IMR-90 (cell line): ENCODE measurements at regions not wholly inside any gene's neighbourhood (a gene's known extent, or its start where the extent isn't known, plus 50 kb on each side); places are given as distances from the start of the nearest gene placed in this dataset.

ENCODE experiments used
- ATAC-seq: fragments of 200-7000 bp; cut with Tn5 transposase; 2 replicates; pipeline ENCODE4 v1.9.1; 2020; ENCODE audit warnings: low read depth, mild to moderate bottlenecking, moderate library complexity
- BruUV-seq: library from RNA; stranded (reverse); fragments of 400-500 nt; replicated peaks from 2 replicates; lab custom pipeline; 2021; lab: Mats Ljungman, UMichigan
- CTCF ChIA-PET: fragments of 300-600 bp; formaldehyde crosslinking; extraction: SDS; loops from one replicate; lab custom pipeline; 2021; ENCODE audit warnings: antibody characterized with exemption; lab: Yijun Ruan, JAX
- POLR2A ChIA-PET: fragments of 300-600 bp; sonication (Branson Sonifier 250); formaldehyde crosslinking; loops from one replicate; lab custom pipeline; 2022; ENCODE audit warnings: antibody characterized with exemption; ENCODE audit not compliant: unreplicated experiment; lab: Charles Lee
- DNase-seq: peaks from one replicate; pipeline ENCODE4 v3.0.0; 2013
- H2AFZ ChIP-seq: replicated peaks from 2 replicates; pipeline ENCODE3; 2013; ENCODE audit warnings: low read length, mild to moderate bottlenecking; ENCODE audit not compliant: poor library complexity
- H2AK5ac ChIP-seq: 2 replicates; pipeline ENCODE4 v1.6.1; 2013; ENCODE audit warnings: low read depth, low read length, inconsistent platforms
- H2AK9ac ChIP-seq: replicated peaks from 2 replicates; pipeline ENCODE3; 2013; ENCODE audit warnings: mild to moderate bottlenecking, low read depth, low read length, moderate library complexity; ENCODE audit not compliant: poor library complexity
- H2BK120ac ChIP-seq: 2 replicates; pipeline ENCODE4 v1.6.1; 2013; ENCODE audit warnings: low read depth, low read length, inconsistent platforms
- H2BK15ac ChIP-seq: 3 replicates; pipeline ENCODE4 v1.6.1; 2013; ENCODE audit warnings: low read depth, low read length, inconsistent platforms
- H2BK20ac ChIP-seq: 2 replicates; pipeline ENCODE4 v1.6.1; 2013; ENCODE audit warnings: low read depth, mild to moderate bottlenecking, inconsistent platforms, low read length, moderate library complexity
- H2BK5ac ChIP-seq: 2 replicates; pipeline ENCODE4 v1.6.1; 2013; ENCODE audit warnings: mild to moderate bottlenecking, low read depth, low read length, inconsistent platforms; ENCODE audit not compliant: poor library complexity, severe bottlenecking
- H3K14ac ChIP-seq: replicated peaks from 2 replicates; pipeline ENCODE4 v1.6.1; 2013; ENCODE audit warnings: low read depth, low read length, inconsistent platforms
- H3K18ac ChIP-seq: 2 replicates; pipeline ENCODE4 v1.6.1; 2013; ENCODE audit warnings: low read depth, low read length, control low read depth
- H3K23ac ChIP-seq: 2 replicates; pipeline ENCODE4 v1.6.1; 2013; ENCODE audit warnings: low read depth, low read length, inconsistent platforms
- H3K27ac ChIP-seq: 2 replicates; pipeline ENCODE4 v1.5.1; 2013; ENCODE audit warnings: mild to moderate bottlenecking, control low read depth, low read length; ENCODE audit not compliant: insufficient read depth
- H3K27me3 ChIP-seq: 2 replicates; pipeline ENCODE4 v1.6.1; 2013; ENCODE audit warnings: low read length; ENCODE audit not compliant: control insufficient read depth, insufficient read depth
- H3K36me3 ChIP-seq: 2 replicates; pipeline ENCODE4 v1.6.1; 2013; ENCODE audit warnings: low read length, mixed read lengths; ENCODE audit not compliant: control insufficient read depth, insufficient read depth
- H3K4ac ChIP-seq: 2 replicates; pipeline ENCODE4 v1.6.1; 2013; ENCODE audit warnings: low read depth, low read length, inconsistent platforms
- H3K4me1 ChIP-seq: 2 replicates; pipeline ENCODE4 v1.6.1; 2013; ENCODE audit warnings: low read length, mixed read lengths; ENCODE audit not compliant: control insufficient read depth, insufficient read depth
- H3K4me2 ChIP-seq: 2 replicates; pipeline ENCODE4 v1.6.1; 2013; ENCODE audit warnings: low read depth, mild to moderate bottlenecking, control low read depth, low read length, moderate library complexity
- H3K4me3 ChIP-seq: 2 replicates; pipeline ENCODE4 v1.5.1; 2013; ENCODE audit warnings: low read depth, mild to moderate bottlenecking, control low read depth, low read length, moderate library complexity; ENCODE audit not compliant: insufficient read depth
- H3K56ac ChIP-seq: 2 replicates; pipeline ENCODE4 v1.6.1; 2013; ENCODE audit warnings: low read length, inconsistent platforms; ENCODE audit not compliant: insufficient read depth; ENCODE audit errors: extremely low read depth
- H3K79me1 ChIP-seq, 2 experiments: 2 replicates each; pipeline ENCODE4 v1.6.1; 2013; ENCODE audit warnings: low read length in 2 of 2, inconsistent platforms in 1 of 2, low read depth in 1 of 2
- H3K9ac ChIP-seq: 2 replicates; pipeline ENCODE4 v1.6.1; 2013; ENCODE audit warnings: low read depth, low read length, control low read depth
- H3K9me1 ChIP-seq: 2 replicates; pipeline ENCODE4 v1.6.1; 2013; ENCODE audit warnings: low read length, inconsistent platforms; ENCODE audit not compliant: insufficient read depth
- H3K9me3 ChIP-seq: 2 replicates; pipeline ENCODE4 v1.6.1; 2013; ENCODE audit warnings: low read length; ENCODE audit not compliant: control insufficient read depth, insufficient read depth
- H4K20me1 ChIP-seq: 2 replicates; pipeline ENCODE4 v1.6.1; 2013; ENCODE audit warnings: low read length, inconsistent platforms; ENCODE audit not compliant: insufficient read depth
- H4K5ac ChIP-seq: 2 replicates; pipeline ENCODE4 v1.6.1; 2013; ENCODE audit warnings: mild to moderate bottlenecking, low read depth, low read length, control low read depth
- H4K8ac ChIP-seq, 2 experiments: 2 replicates each; pipeline ENCODE4 v1.6.1; 2013; ENCODE audit warnings: low read depth in 2 of 2, low read length in 2 of 2, control low read depth in 1 of 2, inconsistent platforms in 1 of 2
- H4K91ac ChIP-seq: 2 replicates; pipeline ENCODE4 v1.6.1; 2013; ENCODE audit warnings: low read depth, low read length, inconsistent platforms; ENCODE audit not compliant: insufficient read depth
- BHLHE40 ChIP-seq: fragments of 150-350 bp; IDR thresholded peaks from 2 replicates; pipeline ENCODE4 v1.6.1; 2016; ENCODE audit warnings: mild to moderate bottlenecking, low read depth, low read length
- CHD1 ChIP-seq: IDR thresholded peaks from 2 replicates; pipeline ENCODE4 v1.6.1; 2012; ENCODE audit warnings: low read depth, low read length, improper control_type of control experiment
- NFE2L2 ChIP-seq: fragments of 150-350 bp; IDR thresholded peaks from 2 replicates; pipeline ENCODE4 v1.6.1; 2016; ENCODE audit warnings: low read depth, mild to moderate bottlenecking, low read length
- POLR2A ChIP-seq: IDR thresholded peaks from 2 replicates; pipeline ENCODE4 v1.6.1; 2012; ENCODE audit warnings: mild to moderate bottlenecking, low read depth, low read length
- RCOR1 ChIP-seq: IDR thresholded peaks from 2 replicates; pipeline ENCODE4 v1.6.1; 2012; ENCODE audit warnings: mild to moderate bottlenecking, low read length, improper control_type of control experiment; ENCODE audit not compliant: insufficient replicate concordance
- RFX5 ChIP-seq: IDR thresholded peaks from 2 replicates; pipeline ENCODE4 v1.8.0; 2012; ENCODE audit warnings: low read depth, mild to moderate bottlenecking, low read length, moderate library complexity
- WGBS, 2 experiments: methylation state at CpG; one replicate each; pipeline versions ENCODE4 v1.1.5 to v1.1.7; 2013; ENCODE audit warnings: missing lambda C conversion rate in 2 of 2; ENCODE audit not compliant: insufficient read length in 1 of 2; ENCODE audit errors: extremely low coverage in 2 of 2; 5-methylcytosine and 5-hydroxymethylcytosine counted together
- dilution Hi-C: fragments of 300-500 bp; cut with HindIII; formaldehyde crosslinking; loops from one replicate; pipeline ENCODE4 v1.14.3; 2018; ENCODE audit warnings: low sequenced_read_pairs; ENCODE audit not compliant: unreplicated experiment
- in situ Hi-C: fragments of 300-500 bp; cut with MboI; formaldehyde crosslinking; loops from 3 replicates; pipeline ENCODE4 v1.14.3; 2019; ENCODE audit warnings: low sequenced_read_pairs, inconsistent platforms, mixed read lengths
- intact Hi-C: fragments of 100-400 bp; cut with micrococcal nuclease; formaldehyde crosslinking; loops from 2 replicates; pipeline ENCODE4 v1.10.0; 2022
- TF ChIP-seq, protein P1 (sequence below): fragments of 150-350 bp; IDR thresholded peaks from 2 replicates; pipeline ENCODE4 v1.6.1; 2017; ENCODE audit warnings: mild to moderate bottlenecking, antibody characterized with exemption, low read length, low read depth

DNA sequence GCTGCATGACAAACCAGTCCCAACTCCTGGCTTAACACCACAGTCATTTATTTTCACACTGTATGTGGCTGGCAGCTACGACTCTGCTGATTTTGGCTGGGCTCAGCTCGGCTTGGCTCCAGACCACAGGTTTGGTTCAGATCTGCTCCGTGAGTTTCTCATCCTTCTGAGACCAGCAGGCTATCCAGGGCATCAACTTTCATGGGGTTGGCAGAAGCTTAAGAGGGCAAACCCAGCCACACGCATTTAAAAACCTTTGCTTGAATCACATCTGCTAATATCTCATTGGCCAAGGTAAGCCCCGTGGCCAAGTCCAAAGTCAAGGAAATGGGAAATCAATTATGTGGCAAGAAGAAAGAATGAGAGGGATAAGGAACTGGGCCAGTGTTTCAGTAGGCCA lies 574.2 kb downstream of the MATN1 start:
- Histone ChIP-seq H2BK5ac (no peak overlapping the region), H3K18ac (no peak overlapping the region), H3K9me3 (no peaks in the 10 kb centered on the region; the same call in 1 of the 2 replicates), H2BK20ac (no peak overlapping the region), H4K20me1 (no peaks in the 10 kb centered on the region), H2BK15ac (no peak overlapping the region), H3K56ac (no peak overlapping the region), H3K4ac (no peak overlapping the region), H3K9me1 (no peaks in the 10 kb centered on the region), H4K91ac (no peak overlapping the region), H4K5ac (no peak overlapping the region), H2AK9ac (no peak overlapping the region), H2AFZ (no peak overlapping the region), H3K9ac (no peak overlapping the region), H3K23ac (no peak overlapping the region), H4K8ac (no peak overlapping the region), H3K36me3 (no peaks in the 10 kb centered on the region), H3K79me1 (no peaks in the 10 kb centered on the region), H3K4me3 (no peak overlapping the region), H3K4me1 (no peaks in the 10 kb centered on the region), H3K27me3 (no peaks in the 10 kb centered on the region), H3K14ac (no peak overlapping the region), H3K4me2 (no peak overlapping the region), H2AK5ac (no peak overlapping the region), H2BK120ac (no peak overlapping the region), H3K27ac (no peak overlapping the region)
- in situ Hi-C loops = no loop called here
- ATAC-seq (no peak), DNase-seq (no peak)
- intact Hi-C loops = no loop called here
- dilution Hi-C loops = no loop called here
- no TSS peak for BruUV-seq
- ChIA-PET POLR2A (no interaction called here), CTCF (interaction anchor here (0.5 kb wide), 1 partner anchor 345 kb away, joined by 3 read pairs; no protein-coding TSS in a partner anchor)
- 18% methylated on average over 3 of the region's 5 CpGs; no CpG with 5 or more reads in 1 of the 2 experiments for WGBS, 2 experiments
- TF ChIP-seq CHD1 = no peak
- no peak for TF ChIP-seq RCOR1
- TF ChIP-seq, protein P1, sequence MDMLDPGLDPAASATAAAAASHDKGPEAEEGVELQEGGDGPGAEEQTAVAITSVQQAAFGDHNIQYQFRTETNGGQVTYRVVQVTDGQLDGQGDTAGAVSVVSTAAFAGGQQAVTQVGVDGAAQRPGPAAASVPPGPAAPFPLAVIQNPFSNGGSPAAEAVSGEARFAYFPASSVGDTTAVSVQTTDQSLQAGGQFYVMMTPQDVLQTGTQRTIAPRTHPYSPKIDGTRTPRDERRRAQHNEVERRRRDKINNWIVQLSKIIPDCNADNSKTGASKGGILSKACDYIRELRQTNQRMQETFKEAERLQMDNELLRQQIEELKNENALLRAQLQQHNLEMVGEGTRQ = no peak
- TF ChIP-seq POLR2A = no peak
- no peak for TF ChIP-seq RFX5
- TF ChIP-seq NFE2L2 = no peak
- TF ChIP-seq BHLHE40 = no peak
